ENCODE measurements at regions not wholly inside any gene's neighbourhood (a gene's known extent, or its start where the extent isn't known, plus 50 kb on each side); places are given as distances from the start of the nearest gene placed in this dataset.
A peak's percentile ranks its signal among the peaks of the same experiment; 100 is the strongest.

DNA sequence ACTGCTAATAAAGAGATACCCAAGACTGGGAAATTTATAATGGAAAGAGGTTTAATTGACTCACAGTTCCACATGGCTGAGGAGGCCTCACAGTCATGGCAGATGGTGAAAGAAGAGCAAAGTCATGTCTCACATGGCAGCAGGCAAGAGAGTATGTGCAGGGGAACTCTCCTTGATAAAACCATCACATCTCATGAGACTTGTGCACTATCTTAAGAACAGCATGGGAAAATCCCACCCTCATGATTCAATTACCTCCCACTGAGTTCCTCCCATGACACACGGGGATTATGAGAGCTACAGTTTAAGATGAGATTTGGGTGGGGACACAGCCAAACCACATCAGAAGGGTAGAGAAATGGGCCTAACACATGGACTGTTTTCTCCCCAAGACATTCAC, 156.3 kb downstream of the CCDC71L start:
- Histone ChIP-seq H2AFZ (ENCODE audit: insufficient read depth, low read depth, low read length, poor library complexity, severe bottlenecking) (no peak overlapping the region), H3K9ac (ENCODE audit: insufficient read depth, low read length, poor library complexity, severe bottlenecking) (no peak overlapping the region), H3K27me3 (ENCODE audit: control insufficient read depth in 2 of 2, insufficient read depth in 2 of 2, low read length in 2 of 2) (no peaks in the 10 kb centered on the region), H3K4me1 (ENCODE audit: control insufficient read depth in 1 of 2, insufficient read depth in 2 of 2, low read length in 2 of 2) (peaks cover 4% of the 10 kb centered on the region in 2 donors), H3K27ac (ENCODE audit: low read depth in 1 of 2, low read length in 2 of 2) (no peak overlapping the region), H4K20me1 (ENCODE audit: insufficient read depth, low read length) (no peaks in the 10 kb centered on the region), H3K4me2 (replicated peaks; ENCODE audit: extremely low read depth, low read length, poor library complexity, severe bottlenecking) (no peak overlapping the region), H3K36me3 (replicated peaks in 1 of 2; ENCODE audit: control insufficient read depth in 1 of 2, insufficient read depth in 2 of 2, low read length in 2 of 2) (no peaks in the 10 kb centered on the region), H3K79me2 (ENCODE audit: insufficient read depth, low read length) (no peaks in the 10 kb centered on the region), H3K4me3 (replicated peaks in 1 of 3; ENCODE audit: low read depth in 2 of 3, low read length in 3 of 3) (no peak overlapping the region), H3K9me3 (replicated peaks in 1 of 2; ENCODE audit: control insufficient read depth in 1 of 2, insufficient read depth in 1 of 2, low read length in 2 of 2) (no peaks in the 10 kb centered on the region)
- intact Hi-C loops (cut with micrococcal nuclease) = no loop called here
- H3K36me3 Mint-ChIP-seq = no peaks in the 10 kb centered on the region
- TF ChIP-seq, protein P1, sequence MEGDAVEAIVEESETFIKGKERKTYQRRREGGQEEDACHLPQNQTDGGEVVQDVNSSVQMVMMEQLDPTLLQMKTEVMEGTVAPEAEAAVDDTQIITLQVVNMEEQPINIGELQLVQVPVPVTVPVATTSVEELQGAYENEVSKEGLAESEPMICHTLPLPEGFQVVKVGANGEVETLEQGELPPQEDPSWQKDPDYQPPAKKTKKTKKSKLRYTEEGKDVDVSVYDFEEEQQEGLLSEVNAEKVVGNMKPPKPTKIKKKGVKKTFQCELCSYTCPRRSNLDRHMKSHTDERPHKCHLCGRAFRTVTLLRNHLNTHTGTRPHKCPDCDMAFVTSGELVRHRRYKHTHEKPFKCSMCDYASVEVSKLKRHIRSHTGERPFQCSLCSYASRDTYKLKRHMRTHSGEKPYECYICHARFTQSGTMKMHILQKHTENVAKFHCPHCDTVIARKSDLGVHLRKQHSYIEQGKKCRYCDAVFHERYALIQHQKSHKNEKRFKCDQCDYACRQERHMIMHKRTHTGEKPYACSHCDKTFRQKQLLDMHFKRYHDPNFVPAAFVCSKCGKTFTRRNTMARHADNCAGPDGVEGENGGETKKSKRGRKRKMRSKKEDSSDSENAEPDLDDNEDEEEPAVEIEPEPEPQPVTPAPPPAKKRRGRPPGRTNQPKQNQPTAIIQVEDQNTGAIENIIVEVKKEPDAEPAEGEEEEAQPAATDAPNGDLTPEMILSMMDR (IDR thresholded peaks at IDR 0.05) = no peak
- no peak overlapping the region for H3K4me3 Mint-ChIP-seq
- H3K4me1 Mint-ChIP-seq = peaks cover 11% of the 10 kb centered on the region
- WGBS (ENCODE audit: insufficient coverage) = no CpG with 5 or more reads among the region's 1 CpG
- H3K9me3 Mint-ChIP-seq = peaks cover 0 to 6% (median 0%) of the 10 kb centered on the region in 7 donors
- no peak overlapping the region for H3K27ac Mint-ChIP-seq
- DNase-seq = peak in 1 of 3 donors; percentile 24
- peaks cover 0 to 2% (median 0%) of the 10 kb centered on the region in 3 donors for H3K27me3 Mint-ChIP-seq (ENCODE audit: low read depth in 3 of 3)

DNA sequence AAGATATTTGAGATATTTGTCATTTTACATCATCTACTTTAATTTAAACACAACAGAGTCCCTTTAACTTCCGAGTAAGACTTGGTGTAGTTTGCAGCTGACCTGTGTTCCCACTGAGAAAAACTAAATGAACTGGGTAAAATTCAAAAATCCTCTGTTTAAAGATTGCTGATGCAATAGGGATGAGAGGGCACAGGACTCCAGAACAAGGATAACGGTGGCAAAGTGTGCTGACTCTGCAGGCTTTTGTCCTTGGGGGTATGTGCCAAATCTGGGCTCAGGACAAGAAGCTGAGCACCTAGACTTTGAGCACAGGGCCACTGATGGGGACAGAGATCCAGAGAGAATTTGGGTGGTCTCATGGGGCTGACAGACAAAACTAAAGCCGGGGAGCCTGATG, 156.8 kb downstream of the CCDC71L start:
- no peaks in the 10 kb centered on the region for H4K20me1 ChIP-seq (ENCODE audit: insufficient read depth, low read length)
- no peaks in the 10 kb centered on the region for H3K27me3 ChIP-seq (ENCODE audit: control insufficient read depth in 2 of 2, insufficient read depth in 2 of 2, low read length in 2 of 2)
- Mint-ChIP-seq H3K4me3 (no peak overlapping the region), H3K27me3 (ENCODE audit: low read depth in 3 of 3) (peaks cover 0 to 2% (median 0%) of the 10 kb centered on the region in 3 donors), H3K9me3 (peaks cover 0 to 6% (median 0%) of the 10 kb centered on the region in 7 donors), H3K27ac (no peak overlapping the region), H3K4me1 (peaks cover 11% of the 10 kb centered on the region), H3K36me3 (no peaks in the 10 kb centered on the region)
- TF ChIP-seq, protein P1 (IDR thresholded peaks at IDR 0.05) = no peak
- peaks cover 4% of the 10 kb centered on the region in 2 donors for H3K4me1 ChIP-seq (ENCODE audit: control insufficient read depth in 1 of 2, insufficient read depth in 2 of 2, low read length in 2 of 2)
- no peaks in the 10 kb centered on the region for H3K79me2 ChIP-seq (ENCODE audit: insufficient read depth, low read length)
- no peak for DNase-seq
- H3K27ac ChIP-seq (ENCODE audit: low read depth in 1 of 2, low read length in 2 of 2) = no peak overlapping the region
- H3K4me3 ChIP-seq (replicated peaks in 1 of 3; ENCODE audit: low read depth in 2 of 3, low read length in 3 of 3) = no peak overlapping the region
- H3K36me3 ChIP-seq (replicated peaks in 1 of 2; ENCODE audit: control insufficient read depth in 1 of 2, insufficient read depth in 2 of 2, low read length in 2 of 2) = no peaks in the 10 kb centered on the region
- intact Hi-C loops (cut with micrococcal nuclease) = no loop called here
- no peak overlapping the region for H3K4me2 ChIP-seq (replicated peaks; ENCODE audit: extremely low read depth, low read length, poor library complexity, severe bottlenecking)
- H3K9ac ChIP-seq (ENCODE audit: insufficient read depth, low read length, poor library complexity, severe bottlenecking) = no peak overlapping the region
- 100% methylated on average over 1 of the region's 3 CpGs for WGBS (ENCODE audit: insufficient coverage)
- no peak overlapping the region for H2AFZ ChIP-seq (ENCODE audit: insufficient read depth, low read depth, low read length, poor library complexity, severe bottlenecking)
- H3K9me3 ChIP-seq (replicated peaks in 1 of 2; ENCODE audit: control insufficient read depth in 1 of 2, insufficient read depth in 1 of 2, low read length in 2 of 2) = no peaks in the 10 kb centered on the region
